ENCODE measurements at regions not wholly inside any gene's neighbourhood (a gene's known extent, or its start where the extent isn't known, plus 50 kb on each side); places are given as distances from the start of the nearest gene placed in this dataset.

DNA sequence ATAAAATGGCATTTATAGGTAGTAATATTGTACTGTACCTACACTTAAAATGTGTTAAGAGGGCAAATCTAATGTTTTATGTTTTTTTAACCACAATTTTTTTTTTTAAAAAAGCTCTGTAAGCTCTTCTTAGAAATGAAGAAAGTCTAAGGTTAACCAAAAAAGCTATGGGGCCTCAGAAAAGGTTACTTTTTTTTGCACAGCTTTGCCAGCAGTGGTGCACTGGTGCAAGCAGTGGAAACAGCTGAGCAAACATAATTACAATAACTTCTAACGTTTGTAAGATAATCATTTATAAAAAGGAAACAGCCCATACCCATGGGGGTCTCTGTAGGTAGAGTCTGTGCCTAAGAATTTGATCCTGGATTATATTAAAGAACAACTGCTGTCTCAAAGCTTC is 85.1 kb upstream of the NID2 start (continued):
- TF ChIP-seq, protein P1, sequence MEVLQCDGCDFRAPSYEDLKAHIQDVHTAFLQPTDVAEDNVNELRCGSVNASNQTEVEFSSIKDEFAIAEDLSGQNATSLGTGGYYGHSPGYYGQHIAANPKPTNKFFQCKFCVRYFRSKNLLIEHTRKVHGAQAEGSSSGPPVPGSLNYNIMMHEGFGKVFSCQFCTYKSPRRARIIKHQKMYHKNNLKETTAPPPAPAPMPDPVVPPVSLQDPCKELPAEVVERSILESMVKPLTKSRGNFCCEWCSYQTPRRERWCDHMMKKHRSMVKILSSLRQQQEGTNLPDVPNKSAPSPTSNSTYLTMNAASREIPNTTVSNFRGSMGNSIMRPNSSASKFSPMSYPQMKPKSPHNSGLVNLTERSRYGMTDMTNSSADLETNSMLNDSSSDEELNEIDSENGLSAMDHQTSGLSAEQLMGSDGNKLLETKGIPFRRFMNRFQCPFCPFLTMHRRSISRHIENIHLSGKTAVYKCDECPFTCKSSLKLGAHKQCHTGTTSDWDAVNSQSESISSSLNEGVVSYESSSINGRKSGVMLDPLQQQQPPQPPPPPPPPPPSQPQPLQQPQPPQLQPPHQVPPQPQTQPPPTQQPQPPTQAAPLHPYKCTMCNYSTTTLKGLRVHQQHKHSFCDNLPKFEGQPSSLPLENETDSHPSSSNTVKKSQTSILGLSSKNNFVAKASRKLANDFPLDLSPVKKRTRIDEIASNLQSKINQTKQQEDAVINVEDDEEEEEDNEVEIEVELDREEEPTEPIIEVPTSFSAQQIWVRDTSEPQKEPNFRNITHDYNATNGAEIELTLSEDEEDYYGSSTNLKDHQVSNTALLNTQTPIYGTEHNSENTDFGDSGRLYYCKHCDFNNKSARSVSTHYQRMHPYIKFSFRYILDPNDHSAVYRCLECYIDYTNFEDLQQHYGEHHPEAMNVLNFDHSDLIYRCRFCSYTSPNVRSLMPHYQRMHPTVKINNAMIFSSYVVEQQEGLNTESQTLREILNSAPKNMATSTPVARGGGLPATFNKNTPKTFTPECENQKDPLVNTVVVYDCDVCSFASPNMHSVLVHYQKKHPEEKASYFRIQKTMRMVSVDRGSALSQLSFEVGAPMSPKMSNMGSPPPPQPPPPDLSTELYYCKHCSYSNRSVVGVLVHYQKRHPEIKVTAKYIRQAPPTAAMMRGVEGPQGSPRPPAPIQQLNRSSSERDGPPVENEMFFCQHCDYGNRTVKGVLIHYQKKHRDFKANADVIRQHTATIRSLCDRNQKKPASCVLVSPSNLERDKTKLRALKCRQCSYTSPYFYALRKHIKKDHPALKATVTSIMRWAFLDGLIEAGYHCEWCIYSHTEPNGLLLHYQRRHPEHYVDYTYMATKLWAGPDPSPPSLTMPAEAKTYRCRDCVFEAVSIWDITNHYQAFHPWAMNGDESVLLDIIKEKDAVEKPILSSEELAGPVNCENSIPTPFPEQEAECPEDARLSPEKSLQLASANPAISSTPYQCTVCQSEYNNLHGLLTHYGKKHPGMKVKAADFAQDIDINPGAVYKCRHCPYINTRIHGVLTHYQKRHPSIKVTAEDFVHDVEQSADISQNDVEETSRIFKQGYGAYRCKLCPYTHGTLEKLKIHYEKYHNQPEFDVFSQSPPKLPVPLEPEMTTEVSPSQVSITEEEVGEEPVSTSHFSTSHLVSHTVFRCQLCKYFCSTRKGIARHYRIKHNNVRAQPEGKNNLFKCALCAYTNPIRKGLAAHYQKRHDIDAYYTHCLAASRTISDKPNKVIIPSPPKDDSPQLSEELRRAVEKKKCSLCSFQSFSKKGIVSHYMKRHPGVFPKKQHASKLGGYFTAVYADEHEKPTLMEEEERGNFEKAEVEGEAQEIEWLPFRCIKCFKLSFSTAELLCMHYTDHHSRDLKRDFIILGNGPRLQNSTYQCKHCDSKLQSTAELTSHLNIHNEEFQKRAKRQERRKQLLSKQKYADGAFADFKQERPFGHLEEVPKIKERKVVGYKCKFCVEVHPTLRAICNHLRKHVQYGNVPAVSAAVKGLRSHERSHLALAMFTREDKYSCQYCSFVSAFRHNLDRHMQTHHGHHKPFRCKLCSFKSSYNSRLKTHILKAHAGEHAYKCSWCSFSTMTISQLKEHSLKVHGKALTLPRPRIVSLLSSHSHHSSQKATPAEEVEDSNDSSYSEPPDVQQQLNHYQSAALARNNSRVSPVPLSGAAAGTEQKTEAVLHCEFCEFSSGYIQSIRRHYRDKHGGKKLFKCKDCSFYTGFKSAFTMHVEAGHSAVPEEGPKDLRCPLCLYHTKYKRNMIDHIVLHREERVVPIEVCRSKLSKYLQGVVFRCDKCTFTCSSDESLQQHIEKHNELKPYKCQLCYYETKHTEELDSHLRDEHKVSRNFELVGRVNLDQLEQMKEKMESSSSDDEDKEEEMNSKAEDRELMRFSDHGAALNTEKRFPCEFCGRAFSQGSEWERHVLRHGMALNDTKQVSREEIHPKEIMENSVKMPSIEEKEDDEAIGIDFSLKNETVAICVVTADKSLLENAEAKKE (CRISPR knock-in tag; IDR thresholded peaks at IDR 0.05), result no peak

DNA sequence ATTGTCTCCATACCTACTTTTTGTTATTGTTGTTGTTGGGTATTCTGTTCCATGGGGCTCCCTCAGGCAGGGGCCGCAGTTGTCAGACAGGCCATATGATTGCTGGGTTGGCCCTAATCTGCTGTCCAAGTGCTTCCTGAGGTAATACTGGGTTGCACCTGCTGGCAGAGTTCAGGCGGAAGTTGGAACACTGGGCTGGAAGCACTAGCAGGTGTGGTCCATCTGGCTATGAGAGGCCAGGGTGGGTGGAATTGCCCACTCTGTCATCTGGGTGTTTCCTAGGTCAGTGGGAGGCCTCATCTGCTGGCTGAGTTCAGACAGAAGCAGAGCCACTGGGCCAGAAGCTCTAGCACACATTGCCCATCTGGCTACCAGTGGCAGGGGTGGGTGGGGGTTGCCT is 81.3 kb upstream of the NID2 start:
- H3K79me2 ChIP-seq (replicated peaks; ENCODE audit: insufficient read depth), result no peaks in the 10 kb centered on the region
- H4K20me1 ChIP-seq (replicated peaks; ENCODE audit: insufficient read depth), result no peaks in the 10 kb centered on the region; the same call in 1 of the 2 replicates
- H3K4me3 ChIP-seq, result no peak overlapping the region
- no peaks in the 10 kb centered on the region for H3K4me1 ChIP-seq (ENCODE audit: insufficient read depth)
- H3K9me3 Mint-ChIP-seq, result peaks cover 5% of the 10 kb centered on the region; the same call in 1 of the 3 replicates
- H3K4me3 Mint-ChIP-seq, result no peak overlapping the region
- peaks cover 6% of the 10 kb centered on the region for H3K27me3 Mint-ChIP-seq (ENCODE audit: insufficient read depth, low read depth, poor library complexity)
- H3K9me2 ChIP-seq (ENCODE audit: insufficient read depth), result no peaks in the 10 kb centered on the region
- ATAC-seq (no peak), DNase-seq (ENCODE audit: low spot score) (no peak)
- H3K4me1 Mint-ChIP-seq, result no peaks in the 10 kb centered on the region
- no peak overlapping the region for H3K27ac ChIP-seq (ENCODE audit: low read depth)
- H3K27ac Mint-ChIP-seq, result no peak overlapping the region
- no peaks in the 10 kb centered on the region for H3K36me3 ChIP-seq (ENCODE audit: insufficient read depth)
- no peaks in the 10 kb centered on the region for H3K27me3 ChIP-seq (ENCODE audit: insufficient read depth)
- H3F3A ChIP-seq (replicated peaks; ENCODE audit: low read depth), result no peaks in the 10 kb centered on the region
- no peaks in the 10 kb centered on the region; the same call in 2 of the 3 replicates for H3K36me3 Mint-ChIP-seq (ENCODE audit: low read depth)
- no peak overlapping the region for H2AFZ ChIP-seq
- H3K4me2 ChIP-seq, result no peak overlapping the region
- TF ChIP-seq, protein P1 (CRISPR knock-in tag; IDR thresholded peaks at IDR 0.05), result no peak
- TF ChIP-seq, protein P2, sequence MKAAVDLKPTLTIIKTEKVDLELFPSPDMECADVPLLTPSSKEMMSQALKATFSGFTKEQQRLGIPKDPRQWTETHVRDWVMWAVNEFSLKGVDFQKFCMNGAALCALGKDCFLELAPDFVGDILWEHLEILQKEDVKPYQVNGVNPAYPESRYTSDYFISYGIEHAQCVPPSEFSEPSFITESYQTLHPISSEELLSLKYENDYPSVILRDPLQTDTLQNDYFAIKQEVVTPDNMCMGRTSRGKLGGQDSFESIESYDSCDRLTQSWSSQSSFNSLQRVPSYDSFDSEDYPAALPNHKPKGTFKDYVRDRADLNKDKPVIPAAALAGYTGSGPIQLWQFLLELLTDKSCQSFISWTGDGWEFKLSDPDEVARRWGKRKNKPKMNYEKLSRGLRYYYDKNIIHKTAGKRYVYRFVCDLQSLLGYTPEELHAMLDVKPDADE (IDR thresholded peaks at IDR 0.05), result no peak
- TF ChIP-seq, protein P3, sequence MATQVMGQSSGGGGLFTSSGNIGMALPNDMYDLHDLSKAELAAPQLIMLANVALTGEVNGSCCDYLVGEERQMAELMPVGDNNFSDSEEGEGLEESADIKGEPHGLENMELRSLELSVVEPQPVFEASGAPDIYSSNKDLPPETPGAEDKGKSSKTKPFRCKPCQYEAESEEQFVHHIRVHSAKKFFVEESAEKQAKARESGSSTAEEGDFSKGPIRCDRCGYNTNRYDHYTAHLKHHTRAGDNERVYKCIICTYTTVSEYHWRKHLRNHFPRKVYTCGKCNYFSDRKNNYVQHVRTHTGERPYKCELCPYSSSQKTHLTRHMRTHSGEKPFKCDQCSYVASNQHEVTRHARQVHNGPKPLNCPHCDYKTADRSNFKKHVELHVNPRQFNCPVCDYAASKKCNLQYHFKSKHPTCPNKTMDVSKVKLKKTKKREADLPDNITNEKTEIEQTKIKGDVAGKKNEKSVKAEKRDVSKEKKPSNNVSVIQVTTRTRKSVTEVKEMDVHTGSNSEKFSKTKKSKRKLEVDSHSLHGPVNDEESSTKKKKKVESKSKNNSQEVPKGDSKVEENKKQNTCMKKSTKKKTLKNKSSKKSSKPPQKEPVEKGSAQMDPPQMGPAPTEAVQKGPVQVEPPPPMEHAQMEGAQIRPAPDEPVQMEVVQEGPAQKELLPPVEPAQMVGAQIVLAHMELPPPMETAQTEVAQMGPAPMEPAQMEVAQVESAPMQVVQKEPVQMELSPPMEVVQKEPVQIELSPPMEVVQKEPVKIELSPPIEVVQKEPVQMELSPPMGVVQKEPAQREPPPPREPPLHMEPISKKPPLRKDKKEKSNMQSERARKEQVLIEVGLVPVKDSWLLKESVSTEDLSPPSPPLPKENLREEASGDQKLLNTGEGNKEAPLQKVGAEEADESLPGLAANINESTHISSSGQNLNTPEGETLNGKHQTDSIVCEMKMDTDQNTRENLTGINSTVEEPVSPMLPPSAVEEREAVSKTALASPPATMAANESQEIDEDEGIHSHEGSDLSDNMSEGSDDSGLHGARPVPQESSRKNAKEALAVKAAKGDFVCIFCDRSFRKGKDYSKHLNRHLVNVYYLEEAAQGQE (IDR thresholded peaks at IDR 0.05; ENCODE audit: unreplicated experiment), result no peak
- no peak for TF ChIP-seq ZNF114 (CRISPR knock-in tag; IDR thresholded peaks at IDR 0.05)

Data from GM23338 (cell line).